ENCODE measurements at regions not wholly inside any gene's neighbourhood (a gene's known extent, or its start where the extent isn't known, plus 50 kb on each side); places are given as distances from the start of the nearest gene placed in this dataset.
"Not testable (repeated sequence)": the region's sequence is repeated elsewhere in the genome, so short reads cannot be mapped to it uniquely, and the experiment has no call there.

DNA sequence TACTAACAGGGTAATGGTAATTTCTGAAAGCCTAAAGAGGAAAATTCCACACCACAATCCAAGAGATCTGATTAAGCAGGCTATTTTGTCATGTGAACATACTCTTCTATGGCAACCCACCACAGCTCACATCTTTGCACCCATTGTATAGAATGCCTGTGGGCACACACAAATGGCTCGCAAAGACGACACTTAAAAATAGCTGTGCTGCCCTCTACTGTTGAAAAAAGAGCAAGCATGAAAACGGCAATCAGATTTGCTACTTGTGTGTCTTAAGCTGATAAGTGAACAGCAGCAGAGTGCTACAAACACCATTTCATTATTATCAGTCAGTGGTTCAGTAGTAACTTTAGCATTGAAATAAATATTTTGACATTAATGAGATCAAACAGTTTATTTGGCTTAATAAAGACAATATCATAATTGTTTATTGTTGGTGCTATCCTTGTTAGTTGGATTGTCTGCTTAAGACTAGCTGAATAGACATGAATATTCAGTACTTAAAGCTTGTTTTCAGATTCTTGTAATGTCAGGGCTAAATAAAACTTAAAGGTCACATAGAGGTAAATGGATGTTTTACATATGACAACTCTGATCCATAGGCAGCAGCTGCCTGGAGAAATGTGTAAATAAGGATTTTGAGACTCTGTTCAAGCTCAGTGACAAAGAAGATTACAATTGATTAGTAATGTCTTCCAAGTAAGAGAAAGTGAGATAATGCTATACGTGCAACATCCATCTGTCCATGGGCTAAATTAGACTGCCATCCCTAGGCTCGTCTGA, 199.1 kb downstream of the LRRN1 start:
- Mint-ChIP-seq H3K9me3 (peaks cover 0 to 3% (median 0%) of the 10 kb centered on the region in 6 donors), H3K4me3 (no peak overlapping the region), H3K27me3 (ENCODE audit: low read depth in 3 of 3) (peaks cover 2 to 6% (median 3%) of the 10 kb centered on the region in 3 donors), H3K36me3 (peaks cover 0 to 4% (median 0%) of the 10 kb centered on the region in 3 donors), H3K4me1 (no peaks in the 10 kb centered on the region), H3K27ac (no peak overlapping the region)
- peak; percentile 10 to 28 (median 13) for DNase-seq

DNA sequence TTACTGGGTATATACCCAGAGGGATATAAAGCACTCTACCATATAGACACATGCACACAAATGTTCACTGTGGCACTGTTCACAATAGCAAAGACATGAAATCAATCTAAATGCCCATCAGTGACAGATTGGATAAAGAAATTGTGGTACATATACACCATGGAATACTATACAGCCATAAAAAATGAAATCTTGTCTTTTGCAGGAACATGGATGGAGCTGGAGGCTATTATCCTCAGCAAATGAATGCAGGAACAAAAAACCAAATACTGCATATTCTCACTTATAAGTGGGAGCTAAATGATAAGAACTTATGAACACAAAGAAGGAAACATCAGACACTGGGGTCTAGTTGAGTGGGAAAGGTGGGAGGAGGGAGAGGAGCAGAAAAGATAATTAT, 200.1 kb downstream of the LRRN1 start:
- H3K9me3 Mint-ChIP-seq; H3K27ac Mint-ChIP-seq; H3K4me1 Mint-ChIP-seq; H3K36me3 Mint-ChIP-seq; DNase-seq; H3K4me3 Mint-ChIP-seq; H3K27me3 Mint-ChIP-seq (ENCODE audit: low read depth in 3 of 3): not testable (repeated sequence)

DNA sequence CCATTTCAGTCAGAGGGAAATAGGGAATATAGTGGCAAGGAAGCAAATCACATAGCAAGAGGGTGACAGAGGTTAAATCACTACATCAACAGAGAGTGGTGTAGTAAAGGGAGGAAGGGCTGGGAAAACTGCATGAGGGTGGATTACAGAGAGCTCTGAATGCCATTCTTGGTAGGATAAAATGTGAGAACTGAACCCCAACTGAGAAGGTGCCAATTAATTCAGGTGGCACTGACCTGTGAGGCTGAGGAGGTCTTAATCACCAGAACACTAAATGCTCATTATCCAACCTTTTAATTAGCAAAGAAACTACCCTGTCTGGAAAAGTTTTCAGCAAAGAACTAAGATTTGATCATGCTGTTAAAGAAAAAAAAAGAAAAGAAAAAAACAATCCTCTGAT, 202.7 kb downstream of the LRRN1 start:
- H3K27me3 Mint-ChIP-seq (ENCODE audit: low read depth in 3 of 3): peaks cover 2 to 5% (median 4%) of the 10 kb centered on the region in 3 donors
- H3K36me3 Mint-ChIP-seq: peaks cover 0 to 4% (median 0%) of the 10 kb centered on the region in 3 donors
- peaks cover 0 to under 1% (median 0%) of the 10 kb centered on the region in 6 donors for H3K9me3 Mint-ChIP-seq
- H3K4me1 Mint-ChIP-seq: no peaks in the 10 kb centered on the region
- no peak overlapping the region for H3K27ac Mint-ChIP-seq
- H3K4me3 Mint-ChIP-seq: no peak overlapping the region
- no peak for DNase-seq

DNA sequence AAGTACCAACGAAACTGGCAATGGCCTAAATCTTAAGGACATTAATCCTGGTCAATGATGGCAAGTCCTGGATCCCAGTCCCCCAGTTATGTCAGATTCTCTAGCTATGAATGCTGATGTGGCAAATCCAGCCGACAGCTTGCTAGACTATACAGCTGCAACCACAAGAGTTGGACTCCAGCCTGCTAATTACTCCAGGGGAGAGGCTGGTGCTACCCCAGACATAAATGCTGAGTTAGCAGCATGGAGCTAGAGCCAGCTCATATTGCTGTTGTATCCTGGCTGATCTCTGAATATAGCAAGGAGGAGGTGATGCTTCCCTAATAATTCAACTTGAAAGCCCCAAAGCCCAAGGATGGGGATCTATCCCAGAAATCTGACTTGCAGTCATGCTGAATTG, 207.1 kb downstream of the LRRN1 start:
- H3K27me3 Mint-ChIP-seq (ENCODE audit: low read depth in 3 of 3): peaks cover 0 to 1% (median 0%) of the 10 kb centered on the region in 3 donors
- H3K36me3 Mint-ChIP-seq: no peaks in the 10 kb centered on the region
- H3K27ac Mint-ChIP-seq: no peak overlapping the region
- no peak overlapping the region for H3K4me3 Mint-ChIP-seq
- H3K4me1 Mint-ChIP-seq: no peaks in the 10 kb centered on the region
- H3K9me3 Mint-ChIP-seq: no peaks in the 10 kb centered on the region
- DNase-seq: no peak

DNA sequence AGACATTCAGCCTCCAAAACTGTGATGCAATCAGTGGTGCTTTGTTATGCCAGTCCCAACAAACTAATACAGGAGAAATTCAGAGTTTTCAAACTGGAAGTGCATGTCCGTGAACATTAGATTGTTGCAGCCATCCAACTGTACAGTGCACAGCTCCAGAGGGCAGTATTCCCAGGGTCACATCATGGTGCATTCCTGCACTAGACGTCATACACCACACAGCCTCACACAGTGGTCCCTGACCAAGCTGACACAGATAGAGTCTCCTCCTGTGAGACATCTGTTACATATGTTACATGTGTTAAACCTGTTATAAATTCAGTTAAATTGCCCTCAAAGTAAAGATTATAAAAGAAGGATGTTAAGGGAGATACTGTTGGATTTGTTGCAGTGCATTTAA, 209.0 kb downstream of the LRRN1 start:
- DNase-seq: no peak
- no peaks in the 10 kb centered on the region for H3K9me3 Mint-ChIP-seq
- H3K27ac Mint-ChIP-seq: no peak overlapping the region
- H3K36me3 Mint-ChIP-seq: no peaks in the 10 kb centered on the region
- H3K27me3 Mint-ChIP-seq (ENCODE audit: low read depth in 3 of 3): peaks cover 0 to 1% (median 0%) of the 10 kb centered on the region in 3 donors
- H3K4me3 Mint-ChIP-seq: no peak overlapping the region
- H3K4me1 Mint-ChIP-seq: no peaks in the 10 kb centered on the region

DNA sequence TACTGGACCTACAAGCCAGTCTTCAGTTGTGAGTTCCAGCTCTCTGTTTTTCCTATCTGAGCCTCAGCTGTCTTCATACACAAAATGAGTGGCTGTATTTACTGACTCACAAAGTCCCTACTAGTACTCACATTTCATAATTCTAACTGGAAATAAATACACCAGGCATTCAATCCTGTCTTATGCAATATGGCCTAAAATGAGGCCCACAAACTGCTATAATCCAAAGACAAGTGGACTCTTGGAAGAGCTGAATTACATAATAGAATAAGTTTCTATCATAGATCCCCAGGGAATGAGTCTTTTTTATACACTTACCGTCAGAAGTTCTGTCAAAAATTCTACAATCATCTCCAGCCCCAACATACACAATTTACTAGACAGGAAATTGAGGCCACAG, 211.9 kb downstream of the LRRN1 start:
- H3K4me3 Mint-ChIP-seq: no peak overlapping the region
- no peaks in the 10 kb centered on the region for H3K4me1 Mint-ChIP-seq
- H3K27me3 Mint-ChIP-seq (ENCODE audit: low read depth in 3 of 3): no peaks in the 10 kb centered on the region
- no peaks in the 10 kb centered on the region for H3K36me3 Mint-ChIP-seq
- H3K9me3 Mint-ChIP-seq: no peaks in the 10 kb centered on the region
- H3K27ac Mint-ChIP-seq: no peak overlapping the region
- no peak for DNase-seq

DNA sequence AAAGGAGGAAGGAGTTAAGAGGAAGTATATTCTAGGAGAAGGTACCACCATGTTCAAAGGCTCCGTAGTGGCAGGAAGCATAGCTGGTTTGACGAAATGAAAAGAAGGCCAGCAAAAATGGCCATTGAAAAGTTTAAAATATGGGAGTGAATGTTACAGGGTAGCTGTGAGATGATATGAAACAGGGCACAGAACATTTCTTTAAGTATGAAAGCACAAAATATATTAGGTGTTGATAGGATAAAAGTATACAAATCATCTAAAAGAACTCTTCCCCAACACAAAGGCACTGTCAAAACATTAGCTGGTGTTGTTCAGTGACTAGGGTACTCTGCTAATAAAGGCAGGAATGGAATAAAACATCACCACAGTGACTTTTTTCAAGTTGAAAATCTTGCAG, 216.2 kb downstream of the LRRN1 start:
- H3K27ac Mint-ChIP-seq: no peak overlapping the region
- no peaks in the 10 kb centered on the region for H3K36me3 Mint-ChIP-seq
- no peaks in the 10 kb centered on the region for H3K27me3 Mint-ChIP-seq (ENCODE audit: low read depth in 3 of 3)
- no peaks in the 10 kb centered on the region for H3K4me1 Mint-ChIP-seq
- H3K4me3 Mint-ChIP-seq: no peak overlapping the region
- peaks cover 0 to 6% (median 1%) of the 10 kb centered on the region in 6 donors for H3K9me3 Mint-ChIP-seq
- DNase-seq: no peak

DNA sequence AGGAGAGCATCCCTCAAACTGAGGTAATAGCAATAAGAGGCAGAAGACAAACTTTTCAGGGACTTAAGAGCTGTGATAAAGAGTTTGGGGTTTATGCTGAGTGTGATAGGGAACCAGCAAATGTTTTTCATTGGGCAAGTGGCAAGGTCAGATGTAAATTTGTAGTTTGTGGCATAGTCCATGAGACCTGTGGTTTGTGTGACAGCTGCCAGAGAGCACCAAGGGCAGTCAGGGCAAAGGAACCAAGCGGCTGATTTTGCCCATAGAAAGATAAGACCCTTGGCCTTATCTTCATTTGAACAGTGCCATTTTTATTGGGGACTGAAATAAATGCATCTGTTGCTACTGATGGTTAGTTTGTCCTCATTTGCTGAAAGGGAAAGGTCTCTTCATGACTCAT, 220.3 kb downstream of the LRRN1 start:
- H3K4me3 Mint-ChIP-seq: no peak overlapping the region

DNA sequence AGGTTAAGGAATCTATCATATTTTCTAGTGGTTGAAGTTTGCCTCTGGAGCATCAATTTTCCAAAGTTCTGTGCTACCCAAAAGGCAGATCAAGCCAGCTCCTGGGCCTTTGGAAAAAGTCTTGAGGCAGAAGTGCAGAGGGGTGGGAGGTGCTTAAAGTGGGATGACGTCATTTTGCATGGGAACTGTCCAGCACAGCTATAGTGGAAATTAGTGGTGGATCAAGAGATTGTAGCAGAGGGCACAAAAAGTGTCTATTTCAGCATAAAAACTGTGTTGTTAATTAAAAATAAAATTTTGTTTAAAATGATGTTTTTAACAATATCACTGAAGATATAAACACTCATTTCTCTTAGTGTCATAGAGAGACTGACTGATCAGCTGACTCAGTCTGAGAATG, 221.9 kb downstream of the LRRN1 start:
- no peaks in the 10 kb centered on the region for H3K4me1 Mint-ChIP-seq
- H3K9me3 Mint-ChIP-seq: peaks cover 0 to 6% (median 2%) of the 10 kb centered on the region in 6 donors
- no peak overlapping the region for H3K4me3 Mint-ChIP-seq
- H3K27me3 Mint-ChIP-seq (ENCODE audit: low read depth in 3 of 3): no peaks in the 10 kb centered on the region
- no peak for DNase-seq
- H3K27ac Mint-ChIP-seq: no peak overlapping the region
- no peaks in the 10 kb centered on the region for H3K36me3 Mint-ChIP-seq

More for the DNA sequence above, 220.3 kb downstream of the LRRN1 start:
- peaks cover 0 to 6% (median 2%) of the 10 kb centered on the region in 6 donors for H3K9me3 Mint-ChIP-seq
- H3K36me3 Mint-ChIP-seq: no peaks in the 10 kb centered on the region
- no peaks in the 10 kb centered on the region for H3K27me3 Mint-ChIP-seq (ENCODE audit: low read depth in 3 of 3)
- no peak for DNase-seq
- H3K4me1 Mint-ChIP-seq: no peaks in the 10 kb centered on the region
- H3K27ac Mint-ChIP-seq: no peak overlapping the region

DNA sequence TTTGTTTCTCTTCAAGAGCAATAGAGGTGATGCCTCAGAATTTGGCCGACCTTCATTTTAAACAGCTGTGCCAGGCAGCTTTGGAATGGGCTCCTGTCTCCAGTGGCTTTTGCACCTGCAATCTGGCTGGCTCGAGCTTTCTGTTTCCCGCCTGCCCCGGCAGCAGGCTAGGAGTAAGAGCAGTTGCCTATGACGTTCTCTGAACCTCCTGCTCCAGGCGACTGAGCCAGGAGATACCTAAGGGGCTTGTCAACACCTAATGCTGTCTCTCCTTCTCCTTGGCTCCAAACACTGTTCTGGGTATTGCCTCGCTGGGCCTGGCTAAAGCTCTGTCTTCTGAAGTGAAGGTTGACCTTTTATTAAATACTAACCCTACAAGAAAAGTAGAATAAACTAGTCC, 229.9 kb downstream of the LRRN1 start:
- DNase-seq: no peak
- Mint-ChIP-seq H3K27ac (no peak overlapping the region), H3K9me3 (no peaks in the 10 kb centered on the region), H3K36me3 (peaks cover 0 to 3% (median 0%) of the 10 kb centered on the region in 3 donors), H3K4me3 (no peak overlapping the region), H3K27me3 (ENCODE audit: low read depth in 3 of 3) (no peaks in the 10 kb centered on the region), H3K4me1 (no peaks in the 10 kb centered on the region)

DNA sequence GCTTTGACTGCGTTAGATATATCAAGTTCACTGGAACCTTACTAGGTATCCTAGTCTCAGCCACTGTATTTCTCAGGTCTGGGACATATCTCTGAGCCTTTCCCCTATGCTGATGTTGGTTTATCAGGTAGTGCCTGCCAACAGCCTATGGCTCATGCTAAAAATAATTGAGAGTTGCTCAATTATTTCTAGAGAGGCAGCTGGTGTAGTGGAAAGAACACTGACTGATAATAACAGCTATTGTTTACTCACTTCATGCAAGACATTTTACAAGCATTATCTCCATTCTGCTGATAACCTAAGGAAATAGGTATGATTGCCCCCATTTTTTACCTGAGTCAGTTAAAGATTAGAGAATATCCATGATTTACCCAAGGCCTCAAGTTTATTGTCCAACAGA, 231.4 kb downstream of the LRRN1 start:
- DNase-seq: no peak
- no peak overlapping the region for H3K4me3 Mint-ChIP-seq
- no peak overlapping the region for H3K27ac Mint-ChIP-seq
- H3K9me3 Mint-ChIP-seq: no peaks in the 10 kb centered on the region
- no peaks in the 10 kb centered on the region for H3K27me3 Mint-ChIP-seq (ENCODE audit: low read depth in 3 of 3)
- peaks cover 0 to 3% (median 0%) of the 10 kb centered on the region in 3 donors for H3K36me3 Mint-ChIP-seq
- H3K4me1 Mint-ChIP-seq: no peaks in the 10 kb centered on the region

DNA sequence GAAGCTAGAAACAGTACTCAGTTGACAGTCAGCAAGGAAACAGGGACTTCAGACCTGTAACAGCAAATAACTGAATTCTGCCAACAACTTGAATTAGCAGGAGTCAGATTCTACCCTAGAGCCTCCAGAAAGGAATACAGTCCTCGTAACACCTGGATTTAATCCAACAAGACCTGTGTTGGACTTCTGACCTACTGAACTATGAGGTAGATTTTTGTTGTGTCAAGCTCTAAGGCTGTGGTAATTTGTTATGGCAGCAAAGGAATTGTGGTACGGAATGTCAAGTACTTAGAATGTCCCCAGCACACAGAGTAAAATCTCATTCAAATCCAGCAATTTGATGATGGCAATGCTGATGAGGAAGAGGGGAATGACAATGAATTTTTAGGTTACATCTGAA, 234.1 kb downstream of the LRRN1 start:
- DNase-seq: no peak
- H3K36me3 Mint-ChIP-seq: peaks cover 0 to 4% (median 0%) of the 10 kb centered on the region in 3 donors
- no peak overlapping the region for H3K27ac Mint-ChIP-seq
- H3K4me3 Mint-ChIP-seq: no peak overlapping the region
- no peaks in the 10 kb centered on the region for H3K4me1 Mint-ChIP-seq
- H3K27me3 Mint-ChIP-seq (ENCODE audit: low read depth in 3 of 3): no peaks in the 10 kb centered on the region
- H3K9me3 Mint-ChIP-seq: no peaks in the 10 kb centered on the region

DNA sequence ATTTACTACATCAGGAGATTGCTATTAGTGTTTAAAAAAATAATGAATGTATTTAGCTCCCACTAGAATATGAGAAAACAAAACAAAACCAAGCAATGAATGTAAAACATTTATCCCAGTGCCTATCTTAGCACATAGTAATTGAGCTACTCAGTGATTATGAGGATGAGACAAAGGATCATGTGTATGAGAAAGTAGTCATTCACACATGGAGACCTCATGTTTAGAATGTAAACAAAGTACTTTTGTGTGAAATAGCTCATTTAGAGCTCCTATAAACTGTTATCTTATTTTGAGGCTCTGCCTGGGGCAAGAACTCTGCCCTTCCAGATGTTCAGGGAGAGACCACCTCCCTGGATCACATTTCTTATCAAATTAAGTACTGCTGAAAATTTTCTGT, 236.8 kb downstream of the LRRN1 start:
- no peak for DNase-seq
- H3K36me3 Mint-ChIP-seq: peaks cover 0 to 4% (median 0%) of the 10 kb centered on the region in 3 donors
- no peak overlapping the region for H3K27ac Mint-ChIP-seq
- H3K27me3 Mint-ChIP-seq (ENCODE audit: low read depth in 3 of 3): no peaks in the 10 kb centered on the region
- no peak overlapping the region for H3K4me3 Mint-ChIP-seq
- no peaks in the 10 kb centered on the region for H3K9me3 Mint-ChIP-seq
- no peaks in the 10 kb centered on the region for H3K4me1 Mint-ChIP-seq

DNA sequence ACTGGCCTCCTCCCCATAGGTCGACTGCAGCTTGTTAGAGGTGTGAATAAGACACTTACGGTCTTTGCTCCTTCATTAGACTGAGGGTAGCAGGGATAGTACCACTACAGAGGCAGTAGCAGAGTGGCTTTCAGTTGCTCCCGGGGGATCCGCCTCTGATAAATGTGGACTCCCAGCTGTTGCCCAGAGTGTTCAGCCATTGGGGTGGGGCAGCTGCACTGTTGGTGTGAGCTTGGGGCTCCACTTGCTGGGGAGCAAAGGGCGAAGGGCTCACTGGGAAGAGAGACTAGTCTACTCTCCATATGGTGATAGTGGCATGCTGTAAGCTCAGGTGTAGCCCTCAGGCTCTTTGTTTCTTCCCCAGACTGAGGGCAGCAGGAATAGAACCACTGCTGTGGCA, 239.1 kb downstream of the LRRN1 start:
- DNase-seq: no peak
- Mint-ChIP-seq H3K27ac (no peak overlapping the region), H3K4me3 (no peak overlapping the region), H3K4me1 (no peaks in the 10 kb centered on the region), H3K27me3 (ENCODE audit: low read depth in 3 of 3) (no peaks in the 10 kb centered on the region), H3K36me3 (peaks cover 0 to 4% (median 0%) of the 10 kb centered on the region in 3 donors), H3K9me3 (no peaks in the 10 kb centered on the region)

DNA sequence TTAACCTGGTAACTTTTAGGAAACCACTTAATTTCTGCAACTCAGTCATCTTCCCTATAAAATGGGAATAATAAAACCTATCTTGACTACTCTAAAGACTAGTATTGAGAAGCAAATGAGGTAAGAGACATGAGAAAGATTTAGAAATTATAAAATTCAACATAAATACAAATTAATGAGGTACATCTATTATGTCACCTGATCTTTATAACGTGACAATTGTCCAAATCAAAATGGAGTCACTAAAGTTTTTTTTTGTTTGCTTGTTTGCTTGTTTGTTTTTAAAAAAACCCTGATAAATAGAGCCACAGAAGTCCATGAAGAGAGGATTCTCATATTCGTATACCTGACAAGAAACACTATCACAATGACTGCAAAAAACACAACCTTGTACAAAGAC, 242.8 kb downstream of the LRRN1 start:
- Mint-ChIP-seq H3K36me3 (peaks cover 0 to 4% (median 0%) of the 10 kb centered on the region in 3 donors), H3K27me3 (ENCODE audit: low read depth in 3 of 3) (peaks cover 0 to 3% (median 0%) of the 10 kb centered on the region in 3 donors), H3K9me3 (no peaks in the 10 kb centered on the region), H3K4me3 (no peak overlapping the region), H3K4me1 (no peaks in the 10 kb centered on the region), H3K27ac (no peak overlapping the region)
- DNase-seq: no peak

Data from immature natural killer cell (primary cell).